HUES48 (cell line): ENCODE measurements at regions not wholly inside any gene's neighbourhood (a gene's known extent, or its start where the extent isn't known, plus 50 kb on each side); places are given as distances from the start of the nearest gene placed in this dataset.

Experiments
- H3K27ac ChIP-seq: one replicate; pipeline ENCODE4 v1.7.0; 2013; ENCODE audit warnings: low read depth, low read length, inconsistent platforms
- H3K27me3 ChIP-seq: 2 replicates; pipeline ENCODE4 v1.6.1; 2013; ENCODE audit warnings: mild to moderate bottlenecking, low read length; ENCODE audit not compliant: control insufficient read depth, insufficient read depth
- H3K36me3 ChIP-seq: 2 replicates; pipeline ENCODE4 v1.6.1; 2013; ENCODE audit warnings: low read length; ENCODE audit not compliant: control insufficient read depth, insufficient read depth
- H3K4me1 ChIP-seq: 2 replicates; pipeline ENCODE4 v1.6.1; 2013; ENCODE audit warnings: mild to moderate bottlenecking, low read length; ENCODE audit not compliant: control insufficient read depth, insufficient read depth
- H3K4me3 ChIP-seq: 2 replicates; pipeline ENCODE4 v1.5.1; 2013; ENCODE audit warnings: mild to moderate bottlenecking, low read depth, low read length
- H3K9ac ChIP-seq: 2 replicates; pipeline ENCODE4 v1.6.1; 2013; ENCODE audit warnings: mild to moderate bottlenecking, low read depth, low read length, moderate library complexity
- H3K9me3 ChIP-seq: 2 replicates; pipeline ENCODE4 v1.6.1; 2013; ENCODE audit warnings: low read length; ENCODE audit not compliant: control insufficient read depth, insufficient read depth

GRCh38 chr17:72399608-72400487 lies 279.0 kb downstream of the SOX9 start:
- H3K27ac ChIP-seq: no peak overlapping the region

GRCh38 chr17:72400488-72400827 lies 279.6 kb downstream of the SOX9 start:
- no peaks in the 10 kb centered on the region for H3K4me1 ChIP-seq
- H3K27me3 ChIP-seq: peaks cover 10% of the 10 kb centered on the region
- H3K9me3 ChIP-seq: no peaks in the 10 kb centered on the region
- no peaks in the 10 kb centered on the region for H3K36me3 ChIP-seq
- H3K27ac ChIP-seq: no peak overlapping the region
- no peak overlapping the region for H3K9ac ChIP-seq
- H3K4me3 ChIP-seq: no peak overlapping the region

More at GRCh38 chr17:72399608-72400487, 279.0 kb downstream of the SOX9 start:
- Histone ChIP-seq H3K36me3 (no peaks in the 10 kb centered on the region), H3K9ac (no peak overlapping the region), H3K27me3 (peaks cover 4% of the 10 kb centered on the region), H3K4me1 (no peaks in the 10 kb centered on the region), H3K9me3 (no peaks in the 10 kb centered on the region), H3K4me3 (no peak overlapping the region)

GRCh38 chr17:72400863-72401262 lies 280.0 kb downstream of the SOX9 start:
- H3K9me3 ChIP-seq: no peaks in the 10 kb centered on the region
- peaks cover 12% of the 10 kb centered on the region for H3K27me3 ChIP-seq
- H3K9ac ChIP-seq: no peak overlapping the region
- H3K27ac ChIP-seq: no peak overlapping the region
- no peak overlapping the region for H3K4me3 ChIP-seq
- H3K4me1 ChIP-seq: no peaks in the 10 kb centered on the region
- H3K36me3 ChIP-seq: no peaks in the 10 kb centered on the region

GRCh38 chr17:72401883-72402726 lies 281.3 kb downstream of the SOX9 start:
- Histone ChIP-seq H3K27ac (no peak overlapping the region), H3K27me3 (peaks cover 25% of the 10 kb centered on the region), H3K36me3 (no peaks in the 10 kb centered on the region), H3K4me1 (no peaks in the 10 kb centered on the region; the same call in 1 of the 2 replicates), H3K9ac (no peak overlapping the region), H3K9me3 (no peaks in the 10 kb centered on the region), H3K4me3 (no peak overlapping the region)

GRCh38 chr17:72402727-72403210 lies 281.9 kb downstream of the SOX9 start:
- Histone ChIP-seq H3K9me3 (no peaks in the 10 kb centered on the region), H3K27me3 (peaks cover 31% of the 10 kb centered on the region), H3K4me1 (peaks cover 3% of the 10 kb centered on the region; the same call in 1 of the 2 replicates), H3K9ac (no peak overlapping the region), H3K27ac (no peak overlapping the region), H3K36me3 (no peaks in the 10 kb centered on the region), H3K4me3 (no peak overlapping the region)

GRCh38 chr17:72403713-72404209 lies 282.9 kb downstream of the SOX9 start:
- no peak overlapping the region for H3K9ac ChIP-seq
- H3K4me3 ChIP-seq: no peak overlapping the region
- peaks cover 5% of the 10 kb centered on the region; the same call in 1 of the 2 replicates for H3K4me1 ChIP-seq
- peaks cover 41% of the 10 kb centered on the region for H3K27me3 ChIP-seq
- no peaks in the 10 kb centered on the region for H3K9me3 ChIP-seq
- no peaks in the 10 kb centered on the region for H3K36me3 ChIP-seq
- no peak overlapping the region for H3K27ac ChIP-seq

- Histone ChIP-seq H3K27ac (no peak overlapping the region), H3K4me3 (no peak overlapping the region), H3K27me3 (peaks cover 52% of the 10 kb centered on the region), H3K4me1 (peaks cover 5% of the 10 kb centered on the region; the same call in 1 of the 2 replicates), H3K9me3 (no peaks in the 10 kb centered on the region), H3K36me3 (no peaks in the 10 kb centered on the region), H3K9ac (no peak overlapping the region)
Measured at GRCh38 chr17:72404872-72405271, 284.1 kb downstream of the SOX9 start.

- Histone ChIP-seq H3K27ac (no peak overlapping the region), H3K27me3 (peaks cover 60% of the 10 kb centered on the region), H3K4me1 (peaks cover 5% of the 10 kb centered on the region; the same call in 1 of the 2 replicates), H3K36me3 (no peaks in the 10 kb centered on the region), H3K4me3 (no peak overlapping the region), H3K9me3 (no peaks in the 10 kb centered on the region), H3K9ac (no peak overlapping the region)
Measured at GRCh38 chr17:72405662-72406230, 284.9 kb downstream of the SOX9 start.

GRCh38 chr17:72406498-72406897 lies 285.7 kb downstream of the SOX9 start:
- Histone ChIP-seq H3K36me3 (no peaks in the 10 kb centered on the region), H3K9ac (no peak overlapping the region), H3K4me3 (no peak overlapping the region), H3K27me3 (peaks cover 63% of the 10 kb centered on the region), H3K27ac (no peak overlapping the region), H3K4me1 (peaks cover 5% of the 10 kb centered on the region; the same call in 1 of the 2 replicates), H3K9me3 (no peaks in the 10 kb centered on the region)

GRCh38 chr17:72407336-72407909 lies 286.6 kb downstream of the SOX9 start:
- Histone ChIP-seq H3K4me1 (peaks cover 5% of the 10 kb centered on the region; the same call in 1 of the 2 replicates), H3K9me3 (no peaks in the 10 kb centered on the region), H3K27me3 (peaks cover 63% of the 10 kb centered on the region), H3K27ac (no peak overlapping the region), H3K4me3 (no peak overlapping the region), H3K9ac (no peak overlapping the region), H3K36me3 (no peaks in the 10 kb centered on the region)
